ENCODE measurements at regions not wholly inside any gene's neighbourhood (a gene's known extent, or its start where the extent isn't known, plus 50 kb on each side); places are given as distances from the start of the nearest gene placed in this dataset.

- no peak for ATAC-seq
- H3K27me3 ChIP-seq = no peaks in the 10 kb centered on the region
- H3K27ac ChIP-seq = no peak overlapping the region
- intact Hi-C loops (cut with DNase I) = no loop called here
- no peaks in the 10 kb centered on the region for H3K4me1 ChIP-seq
- TF ChIP-seq, protein P1, sequence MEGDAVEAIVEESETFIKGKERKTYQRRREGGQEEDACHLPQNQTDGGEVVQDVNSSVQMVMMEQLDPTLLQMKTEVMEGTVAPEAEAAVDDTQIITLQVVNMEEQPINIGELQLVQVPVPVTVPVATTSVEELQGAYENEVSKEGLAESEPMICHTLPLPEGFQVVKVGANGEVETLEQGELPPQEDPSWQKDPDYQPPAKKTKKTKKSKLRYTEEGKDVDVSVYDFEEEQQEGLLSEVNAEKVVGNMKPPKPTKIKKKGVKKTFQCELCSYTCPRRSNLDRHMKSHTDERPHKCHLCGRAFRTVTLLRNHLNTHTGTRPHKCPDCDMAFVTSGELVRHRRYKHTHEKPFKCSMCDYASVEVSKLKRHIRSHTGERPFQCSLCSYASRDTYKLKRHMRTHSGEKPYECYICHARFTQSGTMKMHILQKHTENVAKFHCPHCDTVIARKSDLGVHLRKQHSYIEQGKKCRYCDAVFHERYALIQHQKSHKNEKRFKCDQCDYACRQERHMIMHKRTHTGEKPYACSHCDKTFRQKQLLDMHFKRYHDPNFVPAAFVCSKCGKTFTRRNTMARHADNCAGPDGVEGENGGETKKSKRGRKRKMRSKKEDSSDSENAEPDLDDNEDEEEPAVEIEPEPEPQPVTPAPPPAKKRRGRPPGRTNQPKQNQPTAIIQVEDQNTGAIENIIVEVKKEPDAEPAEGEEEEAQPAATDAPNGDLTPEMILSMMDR (IDR thresholded peaks at IDR 0.05) = no peak
- TF ChIP-seq POLR2A (IDR thresholded peaks at IDR 0.05) = no peak
- DNase-seq = no peak
- H3K9me3 ChIP-seq = no peaks in the 10 kb centered on the region
- no peaks in the 10 kb centered on the region for H3K36me3 ChIP-seq
- H3K4me3 ChIP-seq = no peak overlapping the region
- 69% methylated on average over 3 of the region's 4 CpGs for WGBS (ENCODE audit: insufficient coverage, low coverage, low lambda C conversion rate, missing lambda C conversion rate)
Measured at GRCh38 chr9:38308136-38308535, 84.4 kb upstream of the ALDH1B1 start.

DNA sequence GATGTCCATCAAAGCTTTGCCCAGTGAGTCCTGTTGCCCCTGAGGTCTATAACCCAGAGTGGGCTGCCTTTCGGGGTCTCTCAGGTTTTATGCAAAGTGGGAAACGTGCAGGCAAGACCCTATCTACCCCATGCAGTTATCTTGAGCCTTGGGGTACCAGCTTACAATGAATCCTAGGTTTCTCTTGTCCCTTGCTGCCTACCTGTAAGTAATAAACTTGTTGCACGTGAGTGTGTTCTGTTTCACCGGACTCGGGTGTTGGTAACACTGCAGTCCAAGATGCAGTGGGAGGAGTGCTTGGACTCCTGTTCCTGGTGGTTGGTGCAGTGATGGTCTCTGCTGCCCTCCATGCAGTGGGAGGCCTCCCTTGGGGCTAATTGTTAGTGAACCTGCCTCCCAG, 85.6 kb upstream of the ALDH1B1 start:
- ATAC-seq (no peak), DNase-seq (no peak)
- WGBS (ENCODE audit: insufficient coverage, low coverage, low lambda C conversion rate, missing lambda C conversion rate) = no CpG with 5 or more reads among the region's 5 CpGs
- no peaks in the 10 kb centered on the region for H3K36me3 ChIP-seq
- no peak for TF ChIP-seq POLR2A (IDR thresholded peaks at IDR 0.05)
- H3K4me3 ChIP-seq = no peak overlapping the region
- H3K27ac ChIP-seq = no peak overlapping the region
- intact Hi-C loops (cut with DNase I) = no loop called here
- no peaks in the 10 kb centered on the region for H3K9me3 ChIP-seq
- no peaks in the 10 kb centered on the region for H3K27me3 ChIP-seq
- no peaks in the 10 kb centered on the region for H3K4me1 ChIP-seq

- DNase-seq (no peak), ATAC-seq (no peak)
- no peaks in the 10 kb centered on the region for H3K4me1 ChIP-seq
- WGBS (ENCODE audit: insufficient coverage, low coverage, low lambda C conversion rate, missing lambda C conversion rate) = 93% methylated on average over 1 of the region's 1 CpG
- no peak overlapping the region for H3K4me3 ChIP-seq
- H3K27me3 ChIP-seq = no peaks in the 10 kb centered on the region
- intact Hi-C loops (cut with DNase I) = no loop called here
- no peak for TF ChIP-seq POLR2A (IDR thresholded peaks at IDR 0.05)
- TF ChIP-seq, protein P1 (IDR thresholded peaks at IDR 0.05) = no peak
- H3K27ac ChIP-seq = no peak overlapping the region
- no peaks in the 10 kb centered on the region for H3K9me3 ChIP-seq
- H3K36me3 ChIP-seq = no peaks in the 10 kb centered on the region
Measured at GRCh38 chr9:38305582-38305981, 86.9 kb upstream of the ALDH1B1 start.

DNA sequence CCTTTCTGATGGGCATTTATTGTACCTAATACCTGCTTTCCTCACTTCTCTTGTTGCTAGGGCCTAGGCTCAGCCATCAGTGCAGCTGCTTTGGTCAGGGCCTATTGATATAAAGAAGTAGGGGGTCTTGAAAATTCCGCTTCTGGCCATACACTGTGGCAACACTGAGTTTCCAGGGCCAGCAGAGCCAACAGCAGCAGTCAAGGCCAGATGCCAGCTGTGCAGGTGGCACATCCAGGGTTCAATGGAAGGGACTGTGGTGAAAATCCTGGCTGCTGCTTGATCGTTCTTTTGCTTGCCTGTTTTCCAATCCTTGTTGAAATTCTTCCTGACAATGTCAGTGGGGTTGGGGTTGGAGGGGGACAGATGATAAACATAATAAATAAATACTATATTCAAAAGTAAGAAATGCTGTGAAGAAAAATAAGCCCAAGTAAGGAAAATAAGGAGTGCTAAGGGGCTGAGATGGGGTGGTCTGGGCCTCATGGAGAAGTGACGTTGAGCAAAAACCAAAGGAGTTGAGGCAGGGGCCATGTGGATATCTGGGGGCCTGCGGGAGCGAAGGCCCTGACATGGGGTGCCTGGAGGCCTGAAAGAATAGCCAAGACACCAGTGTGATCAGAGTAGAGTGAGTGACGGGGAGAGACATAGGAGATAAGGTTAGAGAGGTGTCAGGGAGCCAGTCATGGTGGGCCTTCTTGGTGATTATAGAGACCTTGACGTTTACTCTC, 91.0 kb upstream of the ALDH1B1 start:
- no peak for ATAC-seq

GRCh38 chr9:38299856-38300255, 92.6 kb upstream of the ALDH1B1 start:
- Histone ChIP-seq H3K27me3 (no peaks in the 10 kb centered on the region), H3K4me1 (no peaks in the 10 kb centered on the region), H3K4me3 (no peak overlapping the region), H3K9me3 (no peaks in the 10 kb centered on the region), H3K36me3 (no peaks in the 10 kb centered on the region), H3K27ac (no peak overlapping the region)
- no peak for TF ChIP-seq POLR2A (IDR thresholded peaks at IDR 0.05)
- TF ChIP-seq, protein P1 (IDR thresholded peaks at IDR 0.05) = no peak
- WGBS (ENCODE audit: insufficient coverage, low coverage, low lambda C conversion rate, missing lambda C conversion rate) = 49% methylated on average over 3 of the region's 3 CpGs
- ATAC-seq (no peak), DNase-seq (no peak)
- intact Hi-C loops (cut with DNase I) = no loop called here

More for the DNA sequence above, 91.0 kb upstream of the ALDH1B1 start:
- no peaks in the 10 kb centered on the region for H3K4me1 ChIP-seq
- no peak for DNase-seq
- H3K27me3 ChIP-seq = no peaks in the 10 kb centered on the region
- no peaks in the 10 kb centered on the region for H3K36me3 ChIP-seq
- H3K4me3 ChIP-seq = no peak overlapping the region
- 72% methylated on average over 7 of the region's 7 CpGs for WGBS (ENCODE audit: insufficient coverage, low coverage, low lambda C conversion rate, missing lambda C conversion rate)
- no peaks in the 10 kb centered on the region for H3K9me3 ChIP-seq
- no peak for TF ChIP-seq POLR2A (IDR thresholded peaks at IDR 0.05)
- TF ChIP-seq, protein P1 (IDR thresholded peaks at IDR 0.05) = no peak
- no peak overlapping the region for H3K27ac ChIP-seq
- intact Hi-C loops (cut with DNase I) = no loop called here

Measured in right lobe of liver (tissue), 6 donors.